CD4-positive, alpha-beta T cell (primary cell): ENCODE measurements at regions not wholly inside any gene's neighbourhood (a gene's known extent, or its start where the extent isn't known, plus 50 kb on each side); places are given as distances from the start of the nearest gene placed in this dataset.

Experiments used
- ATAC-seq: fragments of 200-7000 bp; cut with Tn5 transposase; one replicate; pipeline ENCODE4 v1.10.0; 2022; ENCODE audit warnings: mild to moderate bottlenecking; ENCODE audit not compliant: poor library complexity
- CTCF ChIA-PET: fragments of 350-600 bp; sonication (Branson Sonifier 250); formaldehyde crosslinking; loops from one replicate; lab custom pipeline; 2021; ENCODE audit warnings: antibody characterized with exemption, inconsistent platforms; lab: Charles Lee
- POLR2A ChIA-PET: fragments of 350-600 bp; sonication (Branson Sonifier 250); formaldehyde crosslinking; loops from one replicate; lab custom pipeline; 2021; ENCODE audit warnings: antibody characterized with exemption, inconsistent platforms; lab: Charles Lee
- DNase-seq, 14 experiments: peaks; one replicate each; pipeline ENCODE4 v3.0.0-alpha.2; 2013 to 2020; ENCODE audit warnings: mixed read lengths in 2 of 14
- H3K27ac ChIP-seq, 2 donors: one replicate each; pipeline versions ENCODE4 v1.5.1 to v1.7.0; 2013; ENCODE audit warnings: low read length in 2 of 2, low read depth in 1 of 2, mild to moderate bottlenecking in 1 of 2
- H3K27me3 ChIP-seq, 2 experiments: 1 replicate in 1 of 2; 2 replicates in 1 of 2; pipeline versions ENCODE4 v1.6.1 to v1.7.0; 2013; ENCODE audit warnings: low read length in 2 of 2, control low read depth in 1 of 2, mild to moderate bottlenecking in 1 of 2, moderate library complexity in 1 of 2; ENCODE audit not compliant: insufficient read depth in 2 of 2, control insufficient read depth in 1 of 2
- H3K36me3 ChIP-seq: one replicate; pipeline ENCODE4 v1.6.1; 2013; ENCODE audit warnings: low read length, control low read depth; ENCODE audit not compliant: insufficient read depth
- H3K4me1 ChIP-seq: one replicate; pipeline ENCODE4 v1.6.1; 2013; ENCODE audit warnings: low read length, control low read depth; ENCODE audit not compliant: insufficient read depth
- H3K4me3 ChIP-seq: one replicate; pipeline ENCODE4 v1.5.1; 2013; ENCODE audit warnings: mild to moderate bottlenecking, low read length, moderate library complexity
- H3K9me3 ChIP-seq, 2 experiments: 1 replicate in 1 of 2; 2 replicates in 1 of 2; pipeline versions ENCODE4 v1.6.1 to v1.7.0; 2013; ENCODE audit warnings: low read length in 2 of 2, mild to moderate bottlenecking in 2 of 2, control low read depth in 1 of 2, moderate library complexity in 1 of 2; ENCODE audit not compliant: control insufficient read depth in 1 of 2, insufficient read depth in 1 of 2
- H3K27ac Mint-ChIP-seq: one replicate; pipeline ENCODE4 v1.8.0; 2020; ENCODE audit warnings: mixed read lengths
- H3K27me3 Mint-ChIP-seq: one replicate; pipeline ENCODE4 v1.8.0; 2021; ENCODE audit warnings: mixed read lengths
- H3K36me3 Mint-ChIP-seq: one replicate; pipeline ENCODE4 v1.8.0; 2021; ENCODE audit warnings: low read depth, mixed read lengths
- H3K4me1 Mint-ChIP-seq: one replicate; pipeline ENCODE4 v1.8.0; 2021; ENCODE audit warnings: low read depth, mixed read lengths
- H3K4me3 Mint-ChIP-seq: one replicate; pipeline ENCODE4 v1.8.0; 2020; ENCODE audit warnings: mild to moderate bottlenecking, mixed read lengths
- H3K9me3 Mint-ChIP-seq: one replicate; pipeline ENCODE4 v1.8.0; 2020; ENCODE audit warnings: mixed read lengths
- CTCF ChIP-seq: fragments of 200-600 bp; IDR thresholded peaks from one replicate; pipeline ENCODE4 v1.8.0; 2022; ENCODE audit warnings: antibody characterized with exemption, mild to moderate bottlenecking
- intact Hi-C, 2 experiments: fragments of 100-400 bp; cut with DNase I in 1 of 2; cut with micrococcal nuclease in 1 of 2; formaldehyde crosslinking; loops; one replicate each; pipeline versions ENCODE4 v1.15.1 to v1.9.0; 2023 to 2025; cut with DNase I, micrococcal nuclease

- peaks cover 20% of the 10 kb centered on the region for H3K9me3 Mint-ChIP-seq
- no peak overlapping the region for H3K4me3 Mint-ChIP-seq
- H3K27me3 Mint-ChIP-seq, result peaks cover 4% of the 10 kb centered on the region
- POLR2A ChIA-PET, result no interaction called here
- peaks cover 10% of the 10 kb centered on the region for H3K36me3 Mint-ChIP-seq
- Histone ChIP-seq H3K36me3 (no peaks in the 10 kb centered on the region), H3K4me1 (no peaks in the 10 kb centered on the region), H3K9me3 (peaks cover 10 to 56% of the 10 kb centered on the region in 2 experiments), H3K4me3 (no peak overlapping the region), H3K27ac (no peak overlapping the region), H3K27me3 (no peaks in the 10 kb centered on the region)
- no peak for DNase-seq
- TF ChIP-seq CTCF, result no peak
- no peaks in the 10 kb centered on the region for H3K4me1 Mint-ChIP-seq
- no peak overlapping the region for H3K27ac Mint-ChIP-seq
- CTCF ChIA-PET, result no interaction called here
- intact Hi-C loops, result no loop called here
- no peak for ATAC-seq
These were observed 120.5 kb upstream of the PEG3 start for GRCh38 chr19:56960959-56961543.

GRCh38 chr19:56964410-56964920 is 123.9 kb upstream of the PEG3 start:
- Histone ChIP-seq H3K4me1 (no peaks in the 10 kb centered on the region), H3K36me3 (no peaks in the 10 kb centered on the region), H3K4me3 (no peak overlapping the region), H3K27me3 (no peaks in the 10 kb centered on the region), H3K27ac (no peak overlapping the region), H3K9me3 (peaks cover 10 to 60% of the 10 kb centered on the region in 2 experiments)
- Mint-ChIP-seq H3K27ac (no peak overlapping the region), H3K27me3 (peaks cover 4% of the 10 kb centered on the region), H3K36me3 (peaks cover 4% of the 10 kb centered on the region), H3K9me3 (peaks cover 8% of the 10 kb centered on the region), H3K4me1 (no peaks in the 10 kb centered on the region), H3K4me3 (no peak overlapping the region)
- ATAC-seq (no peak), DNase-seq (no peak)
- ChIA-PET POLR2A (no interaction called here), CTCF (no interaction called here)
- no peak for TF ChIP-seq CTCF
- intact Hi-C loops, result no loop called here

- no peak overlapping the region for H3K27ac ChIP-seq
- H3K4me3 Mint-ChIP-seq, result no peak overlapping the region
- DNase-seq (no peak), ATAC-seq (no peak)
- no peak for TF ChIP-seq CTCF
- peaks cover 4% of the 10 kb centered on the region for H3K27me3 Mint-ChIP-seq
- H3K9me3 ChIP-seq, result peaks cover 15 to 53% of the 10 kb centered on the region in 2 experiments
- peaks cover 5% of the 10 kb centered on the region for H3K9me3 Mint-ChIP-seq
- H3K4me1 ChIP-seq, result no peaks in the 10 kb centered on the region
- H3K4me3 ChIP-seq, result no peak overlapping the region
- POLR2A ChIA-PET, result no interaction called here
- no peaks in the 10 kb centered on the region for H3K27me3 ChIP-seq
- H3K36me3 Mint-ChIP-seq, result peaks cover 4% of the 10 kb centered on the region
- no peak overlapping the region for H3K27ac Mint-ChIP-seq
- CTCF ChIA-PET, result no interaction called here
- intact Hi-C loops, result no loop called here
- H3K4me1 Mint-ChIP-seq, result no peaks in the 10 kb centered on the region
- no peaks in the 10 kb centered on the region for H3K36me3 ChIP-seq
These were observed 125.7 kb upstream of the PEG3 start for GRCh38 chr19:56966225-56966696.
